ENCODE measurements at regions not wholly inside any gene's neighbourhood (a gene's known extent, or its start where the extent isn't known, plus 50 kb on each side); places are given as distances from the start of the nearest gene placed in this dataset.

GRCh38 chr7:12490107-12490688 lies 80.3 kb upstream of the SCIN start:
- peak; percentile 29 for TF ChIP-seq CTCF (IDR thresholded peaks at IDR 0.05; ENCODE audit: insufficient read depth, low read length, severe bottlenecking)
- FAIRE-seq (no peak), DNase-seq (ENCODE audit: low read depth) (peak; percentile 71)
- Histone ChIP-seq H3K36me3 (ENCODE audit: control insufficient read depth, insufficient read depth, low read length) (no peaks in the 10 kb centered on the region), H3K4me3 (ENCODE audit: low read depth, low read length) (no peak overlapping the region), H3K27me3 (ENCODE audit: control insufficient read depth, insufficient read depth, low read length) (no peaks in the 10 kb centered on the region)

GRCh38 chr7:12490940-12491339 lies 79.6 kb upstream of the SCIN start:
- no peaks in the 10 kb centered on the region for H3K36me3 ChIP-seq (ENCODE audit: control insufficient read depth, insufficient read depth, low read length)
- TF ChIP-seq CTCF (IDR thresholded peaks at IDR 0.05; ENCODE audit: insufficient read depth, low read length, severe bottlenecking) = no peak
- H3K27me3 ChIP-seq (ENCODE audit: control insufficient read depth, insufficient read depth, low read length) = no peaks in the 10 kb centered on the region
- no peak for DNase-seq (ENCODE audit: low read depth)
- no peak for FAIRE-seq
- no peak overlapping the region for H3K4me3 ChIP-seq (ENCODE audit: low read depth, low read length)

- no peak overlapping the region for H3K4me3 ChIP-seq (ENCODE audit: low read depth, low read length)
- TF ChIP-seq CTCF (IDR thresholded peaks at IDR 0.05; ENCODE audit: insufficient read depth, low read length, severe bottlenecking) = no peak
- H3K36me3 ChIP-seq (ENCODE audit: control insufficient read depth, insufficient read depth, low read length) = no peaks in the 10 kb centered on the region
- no peak for FAIRE-seq
- no peak for DNase-seq (ENCODE audit: low read depth)
- no peaks in the 10 kb centered on the region for H3K27me3 ChIP-seq (ENCODE audit: control insufficient read depth, insufficient read depth, low read length)
Observed at GRCh38 chr7:12491526-12491925, 79.0 kb upstream of the SCIN start.

- Histone ChIP-seq H3K36me3 (ENCODE audit: control insufficient read depth, insufficient read depth, low read length) (no peaks in the 10 kb centered on the region), H3K4me3 (ENCODE audit: low read depth, low read length) (no peak overlapping the region), H3K27me3 (ENCODE audit: control insufficient read depth, insufficient read depth, low read length) (no peaks in the 10 kb centered on the region)
- FAIRE-seq (no peak), DNase-seq (ENCODE audit: low read depth) (peak; percentile 43)
- no peak for TF ChIP-seq CTCF (IDR thresholded peaks at IDR 0.05; ENCODE audit: insufficient read depth, low read length, severe bottlenecking)
Observed at GRCh38 chr7:12493407-12493806, 77.1 kb upstream of the SCIN start.

DNA sequence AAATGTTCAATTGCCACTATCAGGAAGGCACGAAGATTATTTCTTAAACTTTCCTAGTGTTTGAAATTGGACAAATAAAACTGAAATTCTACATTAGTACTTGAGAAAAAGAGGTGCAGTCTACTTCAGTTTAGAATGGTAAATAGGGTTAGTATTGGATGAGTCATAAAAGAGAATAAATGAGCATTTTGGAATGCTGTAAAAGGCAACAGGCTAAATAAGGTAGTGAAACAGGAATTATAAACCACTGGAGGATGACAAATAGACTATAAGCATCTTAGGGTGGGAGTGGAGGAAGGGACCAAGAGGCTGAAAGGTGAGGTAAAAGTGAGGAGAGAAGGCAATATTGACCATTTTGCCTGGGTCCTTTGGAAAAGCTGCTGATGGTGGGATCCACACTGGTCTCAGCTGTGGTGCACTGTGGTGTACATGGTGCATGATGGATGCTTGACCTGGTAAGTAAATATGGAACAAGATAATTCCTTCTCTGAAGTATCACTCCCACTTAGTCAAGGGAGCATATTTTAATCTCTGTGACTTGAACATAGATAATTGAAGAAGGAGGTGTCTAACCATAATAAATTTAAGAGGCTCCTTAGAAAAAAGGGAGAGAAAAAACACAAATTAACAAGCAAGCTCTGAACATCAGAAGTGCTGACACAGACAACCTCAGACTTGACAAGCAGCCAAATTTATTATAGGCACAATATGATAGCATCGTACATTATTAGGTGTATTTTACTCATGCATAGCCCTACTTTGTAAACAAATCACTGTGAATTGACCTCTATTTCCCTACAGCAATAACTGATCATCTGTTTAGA lies 76.4 kb upstream of the SCIN start:
- no peak for TF ChIP-seq CTCF (IDR thresholded peaks at IDR 0.05; ENCODE audit: insufficient read depth, low read length, severe bottlenecking)
- H3K4me3 ChIP-seq (ENCODE audit: low read depth, low read length) = no peak overlapping the region
- DNase-seq (ENCODE audit: low read depth) (peak; percentile 33), FAIRE-seq (no peak)
- H3K36me3 ChIP-seq (ENCODE audit: control insufficient read depth, insufficient read depth, low read length) = no peaks in the 10 kb centered on the region
- no peaks in the 10 kb centered on the region for H3K27me3 ChIP-seq (ENCODE audit: control insufficient read depth, insufficient read depth, low read length)
